ENCODE measurements at regions not wholly inside any gene's neighbourhood (a gene's known extent, or its start where the extent isn't known, plus 50 kb on each side); places are given as distances from the start of the nearest gene placed in this dataset.
"Not testable (repeated sequence)": the region's sequence is repeated elsewhere in the genome, so short reads cannot be mapped to it uniquely, and the experiment has no call there.

- no peak overlapping the region for H3K4me3 ChIP-seq (ENCODE audit: low read depth, low read length)
- TF ChIP-seq CTCF (IDR thresholded peaks at IDR 0.05; ENCODE audit: control insufficient read depth, extremely low read depth, insufficient read depth) = no peak
- no peak for DNase-seq (ENCODE audit: low read depth)
Measured at GRCh38 chrX:9396930-9397329, 67.9 kb upstream of the TBL1X start.

- TF ChIP-seq CTCF (IDR thresholded peaks at IDR 0.05; ENCODE audit: control insufficient read depth, extremely low read depth, insufficient read depth) = no peak
- H3K4me3 ChIP-seq (ENCODE audit: low read depth, low read length) = no peak overlapping the region
- DNase-seq (ENCODE audit: low read depth) = no peak
Measured at GRCh38 chrX:9401051-9401450, 63.8 kb upstream of the TBL1X start.

GRCh38 chrX:9403374-9403773 is 61.5 kb upstream of the TBL1X start:
- no peak for DNase-seq (ENCODE audit: low read depth)
- H3K4me3 ChIP-seq (ENCODE audit: low read depth, low read length) = no peak overlapping the region
- no peak for TF ChIP-seq CTCF (IDR thresholded peaks at IDR 0.05; ENCODE audit: control insufficient read depth, extremely low read depth, insufficient read depth)

GRCh38 chrX:9405635-9406034 is 59.2 kb upstream of the TBL1X start:
- DNase-seq (ENCODE audit: low read depth); H3K4me3 ChIP-seq (ENCODE audit: low read depth, low read length): not testable (repeated sequence)

- H3K4me3 ChIP-seq (ENCODE audit: low read depth, low read length); DNase-seq (ENCODE audit: low read depth): not testable (repeated sequence)
Measured at GRCh38 chrX:9410889-9411288, 54.0 kb upstream of the TBL1X start.

GRCh38 chrX:9411682-9412081 is 53.2 kb upstream of the TBL1X start:
- H3K4me3 ChIP-seq (ENCODE audit: low read depth, low read length); DNase-seq (ENCODE audit: low read depth): not testable (repeated sequence)

- no peak for DNase-seq (ENCODE audit: low read depth)
- no peak for TF ChIP-seq CTCF (IDR thresholded peaks at IDR 0.05; ENCODE audit: control insufficient read depth, extremely low read depth, insufficient read depth)
- H3K4me3 ChIP-seq (ENCODE audit: low read depth, low read length) = no peak overlapping the region
Measured at GRCh38 chrX:9414416-9414815, 50.4 kb upstream of the TBL1X start.

Measured in LNCaP clone FGC (cell line).